ENCODE measurements at regions not wholly inside any gene's neighbourhood (a gene's known extent, or its start where the extent isn't known, plus 50 kb on each side); places are given as distances from the start of the nearest gene placed in this dataset.

GRCh38 chr16:73311857-73312723 lies 264.2 kb upstream of the ZFHX3 start:
- Histone ChIP-seq H3K9me3 (ENCODE audit: control insufficient read depth, insufficient read depth, low read length) (no peaks in the 10 kb centered on the region), H3K36me3 (ENCODE audit: control insufficient read depth, low read length) (no peaks in the 10 kb centered on the region), H3K9me2 (replicated peaks; ENCODE audit: control insufficient read depth, low read length) (no peaks in the 10 kb centered on the region), H3K79me2 (ENCODE audit: control insufficient read depth, low read length) (no peaks in the 10 kb centered on the region), H3K4me3 (ENCODE audit: low read length) (no peak overlapping the region), H3K4me2 (ENCODE audit: low read length) (no peak overlapping the region), H3K27me3 (ENCODE audit: control insufficient read depth, low read length) (no peaks in the 10 kb centered on the region), H3F3A (ENCODE audit: control insufficient read depth, insufficient read depth) (no peaks in the 10 kb centered on the region), H3K27ac (ENCODE audit: low read depth, low read length) (no peak overlapping the region), H3K4me1 (ENCODE audit: control insufficient read depth, low read length) (peaks cover 7% of the 10 kb centered on the region; the same call in 1 of the 2 replicates), H4K20me1 (ENCODE audit: control insufficient read depth, insufficient read depth, low read depth, low read length) (no peaks in the 10 kb centered on the region)
- TF ChIP-seq EZH2phosphoT487 (IDR thresholded peaks at IDR 0.05; ENCODE audit: borderline replicate concordance, low read length) = no peak
- no peak for TF ChIP-seq CTCF (IDR thresholded peaks at IDR 0.05; ENCODE audit: low read depth, low read length, poor library complexity, severe bottlenecking)

- no peaks in the 10 kb centered on the region for H3K79me2 ChIP-seq (ENCODE audit: control insufficient read depth, low read length)
- H3K36me3 ChIP-seq (ENCODE audit: control insufficient read depth, low read length) = no peaks in the 10 kb centered on the region
- TF ChIP-seq EZH2phosphoT487 (IDR thresholded peaks at IDR 0.05; ENCODE audit: borderline replicate concordance, low read length) (no peak), CTCF (IDR thresholded peaks at IDR 0.05; ENCODE audit: low read depth, low read length, poor library complexity, severe bottlenecking) (no peak)
- H4K20me1 ChIP-seq (ENCODE audit: control insufficient read depth, insufficient read depth, low read depth, low read length) = no peaks in the 10 kb centered on the region
- no peaks in the 10 kb centered on the region for H3K9me3 ChIP-seq (ENCODE audit: control insufficient read depth, insufficient read depth, low read length)
- H3K27me3 ChIP-seq (ENCODE audit: control insufficient read depth, low read length) = no peaks in the 10 kb centered on the region
- H3K9me2 ChIP-seq (replicated peaks; ENCODE audit: control insufficient read depth, low read length) = no peaks in the 10 kb centered on the region
- no peak overlapping the region for H3K27ac ChIP-seq (ENCODE audit: low read depth, low read length)
- no peaks in the 10 kb centered on the region for H3K4me1 ChIP-seq (ENCODE audit: control insufficient read depth, low read length)
- H3K4me2 ChIP-seq (ENCODE audit: low read length) = no peak overlapping the region
- H3F3A ChIP-seq (ENCODE audit: control insufficient read depth, insufficient read depth) = no peaks in the 10 kb centered on the region
- H3K4me3 ChIP-seq (ENCODE audit: low read length) = no peak overlapping the region
Observed at GRCh38 chr16:73308771-73309170, 260.8 kb upstream of the ZFHX3 start.

- Histone ChIP-seq H3K4me3 (ENCODE audit: low read length) (no peak overlapping the region), H3F3A (ENCODE audit: control insufficient read depth, insufficient read depth) (no peaks in the 10 kb centered on the region), H3K4me2 (ENCODE audit: low read length) (no peak overlapping the region), H3K4me1 (ENCODE audit: control insufficient read depth, low read length) (no peaks in the 10 kb centered on the region), H3K27me3 (ENCODE audit: control insufficient read depth, low read length) (no peaks in the 10 kb centered on the region), H3K9me2 (replicated peaks; ENCODE audit: control insufficient read depth, low read length) (no peaks in the 10 kb centered on the region), H3K36me3 (ENCODE audit: control insufficient read depth, low read length) (no peaks in the 10 kb centered on the region), H3K79me2 (ENCODE audit: control insufficient read depth, low read length) (no peaks in the 10 kb centered on the region), H4K20me1 (ENCODE audit: control insufficient read depth, insufficient read depth, low read depth, low read length) (no peaks in the 10 kb centered on the region), H3K9me3 (ENCODE audit: control insufficient read depth, insufficient read depth, low read length) (no peaks in the 10 kb centered on the region), H3K27ac (ENCODE audit: low read depth, low read length) (no peak overlapping the region)
- TF ChIP-seq CTCF (IDR thresholded peaks at IDR 0.05; ENCODE audit: low read depth, low read length, poor library complexity, severe bottlenecking) = no peak
- TF ChIP-seq EZH2phosphoT487 (IDR thresholded peaks at IDR 0.05; ENCODE audit: borderline replicate concordance, low read length) = no peak
Observed at GRCh38 chr16:73306901-73307413, 259.0 kb upstream of the ZFHX3 start.

All from DOHH2 (cell line).